Lower leg skin (tissue), 4 donors: ENCODE measurements at regions not wholly inside any gene's neighbourhood (a gene's known extent, or its start where the extent isn't known, plus 50 kb on each side); places are given as distances from the start of the nearest gene placed in this dataset.

Experiments used
- DNase-seq, 2 donors: peaks; one replicate each; pipeline ENCODE4 v3.0.0-alpha.2; 2019; ENCODE audit warnings: low spot score in 2 of 2
- H3K4me3 ChIP-seq: fragments of 200-600 bp; sonication (generic); 2 replicates; pipeline ENCODE4 v1.5.1; 2017; ENCODE audit warnings: mild to moderate bottlenecking, low read depth; ENCODE audit not compliant: poor library complexity, severe bottlenecking
- CTCF ChIP-seq, 3 donors: fragments of 450-650 bp; IDR thresholded peaks; one replicate each; pipeline ENCODE4 v1.5.1; 2016; ENCODE audit warnings: antibody characterized with exemption in 3 of 3, mild to moderate bottlenecking in 3 of 3, moderate library complexity in 2 of 3
- POLR2A ChIP-seq, 2 donors: fragments of 450-650 bp; IDR thresholded peaks; one replicate each; pipeline ENCODE4 v1.6.1; 2016 to 2017; ENCODE audit warnings: antibody characterized with exemption in 2 of 2, mild to moderate bottlenecking in 1 of 2, moderate library complexity in 1 of 2
- WGBS, 2 donors: methylation state at CpG; one replicate each; pipeline ENCODE4 v1.1.5; 2018; 5-methylcytosine and 5-hydroxymethylcytosine counted together
- intact Hi-C: fragments of 100-400 bp; cut with DNase I; formaldehyde crosslinking; loops from one replicate; pipeline ENCODE4 v1.15.0; 2023; ENCODE audit warnings: low total_unique reads

- H3K4me3 ChIP-seq, result no peak overlapping the region
- DNase-seq, result no peak
- TF ChIP-seq CTCF (IDR thresholded peaks at IDR 0.05) (no peak), POLR2A (IDR thresholded peaks at IDR 0.05) (no peak)
- intact Hi-C loops, result no loop called here
- 70 to 80% methylated on average over 4 of the region's 4 CpGs for WGBS, 2 donors
Observed at GRCh38 chr15:87490666-87491065, 765.9 kb downstream of the NTRK3 start.

GRCh38 chr15:87489902-87490665 is 766.5 kb downstream of the NTRK3 start:
- TF ChIP-seq CTCF (IDR thresholded peaks at IDR 0.05) (no peak), POLR2A (IDR thresholded peaks at IDR 0.05) (no peak)
- H3K4me3 ChIP-seq, result no peak overlapping the region
- 69 to 73% methylated on average over 4 of the region's 4 CpGs for WGBS, 2 donors
- DNase-seq, result no peak
- intact Hi-C loops, result no loop called here

- DNase-seq, result no peak
- no peak overlapping the region for H3K4me3 ChIP-seq
- TF ChIP-seq CTCF (IDR thresholded peaks at IDR 0.05) (no peak), POLR2A (IDR thresholded peaks at IDR 0.05) (no peak)
- intact Hi-C loops, result no loop called here
Observed at GRCh38 chr15:87489456-87489855, 767.1 kb downstream of the NTRK3 start.

DNA sequence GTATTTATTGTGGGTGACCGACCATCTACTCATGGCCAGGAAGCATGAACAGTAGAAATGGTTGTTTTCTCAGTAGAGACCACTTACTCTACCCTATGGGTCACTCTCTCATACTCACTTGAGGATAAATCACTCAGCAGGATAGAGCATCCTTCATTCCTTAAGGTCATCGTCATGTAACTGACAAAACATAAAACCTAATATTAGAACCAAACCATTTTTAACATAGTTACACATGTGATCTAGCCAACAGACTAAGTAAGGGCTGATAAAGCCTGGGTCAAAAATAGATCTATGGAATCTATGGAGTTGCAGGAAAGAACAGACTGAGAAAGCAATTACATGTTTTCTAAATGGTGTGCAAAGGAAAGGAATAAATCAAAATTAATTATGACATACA is 769.1 kb downstream of the NTRK3 start:
- WGBS, 2 donors, result 69 to 72% methylated on average over 2 of the region's 2 CpGs
- TF ChIP-seq POLR2A (IDR thresholded peaks at IDR 0.05) (no peak), CTCF (IDR thresholded peaks at IDR 0.05) (no peak)
- no peak for DNase-seq
- H3K4me3 ChIP-seq, result no peak overlapping the region
- intact Hi-C loops, result no loop called here

DNA sequence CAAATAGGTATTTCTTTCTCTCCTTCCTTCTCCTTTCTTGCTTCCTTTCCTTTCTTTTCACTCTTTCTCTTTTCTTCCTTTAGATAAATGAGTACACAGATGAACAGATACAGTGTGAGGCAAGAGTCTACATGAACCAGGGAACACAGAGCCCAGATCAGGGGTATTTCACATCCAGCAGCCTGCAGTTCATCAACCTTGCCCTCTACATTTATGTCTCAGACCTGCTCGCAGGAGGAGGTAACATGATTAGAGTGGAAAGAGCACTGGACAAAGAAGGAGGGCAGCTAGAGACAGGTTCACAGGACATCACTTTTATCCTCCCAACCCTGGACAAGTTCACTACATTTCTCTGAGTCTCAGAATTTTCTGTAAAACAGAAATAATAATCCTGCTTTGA is 773.1 kb downstream of the NTRK3 start:
- WGBS, 2 donors, result 88 to 90% methylated on average over 1 of the region's 1 CpG
- no peak for TF ChIP-seq CTCF (IDR thresholded peaks at IDR 0.05)
- intact Hi-C loops, result no loop called here
- no peak overlapping the region for H3K4me3 ChIP-seq
- no peak for DNase-seq

- intact Hi-C loops, result no loop called here
- TF ChIP-seq CTCF (IDR thresholded peaks at IDR 0.05) (no peak), POLR2A (IDR thresholded peaks at IDR 0.05) (no peak)
- WGBS, 2 donors, result 59 to 82% methylated on average over 3 of the region's 3 CpGs
- DNase-seq, result no peak
- no peak overlapping the region for H3K4me3 ChIP-seq
Observed at GRCh38 chr15:87481126-87481525, 775.4 kb downstream of the NTRK3 start.
